SK-N-SH (cell line): ENCODE measurements at regions not wholly inside any gene's neighbourhood (a gene's known extent, or its start where the extent isn't known, plus 50 kb on each side); places are given as distances from the start of the nearest gene placed in this dataset.

Source experiments
- CTCF ChIP-seq: fragments of 200-600 bp; sonication (generic); IDR thresholded peaks from 2 replicates; pipeline ENCODE4 v1.6.1; 2017; ENCODE audit warnings: antibody characterized with exemption, mild to moderate bottlenecking, moderate library complexity
- EP300 ChIP-seq, 2 experiments: IDR thresholded peaks; 2 replicates each; pipeline versions ENCODE4 v1.4.0 to v1.6.1; 2012; ENCODE audit warnings: borderline replicate concordance in 1 of 2, low read depth in 1 of 2, low read length in 1 of 2
- GATA2 ChIP-seq: sonication (generic); formaldehyde crosslinking; IDR thresholded peaks from 2 replicates; pipeline ENCODE4 v1.5.0; 2020; ENCODE audit warnings: mild to moderate bottlenecking, missing genetic modification reagents
- MXI1 ChIP-seq: IDR thresholded peaks from 2 replicates; pipeline ENCODE4 v1.6.1; 2012; ENCODE audit warnings: mild to moderate bottlenecking, low read depth, low read length, improper control_type of control experiment
- TF ChIP-seq, protein P1 (sequence below): IDR thresholded peaks from 2 replicates; pipeline ENCODE4; 2012
- TF ChIP-seq, protein P2 (sequence below): IDR thresholded peaks from 2 replicates; pipeline ENCODE4 v1.6.1; 2012; ENCODE audit warnings: mild to moderate bottlenecking, low read depth, low read length, moderate library complexity

DNA sequence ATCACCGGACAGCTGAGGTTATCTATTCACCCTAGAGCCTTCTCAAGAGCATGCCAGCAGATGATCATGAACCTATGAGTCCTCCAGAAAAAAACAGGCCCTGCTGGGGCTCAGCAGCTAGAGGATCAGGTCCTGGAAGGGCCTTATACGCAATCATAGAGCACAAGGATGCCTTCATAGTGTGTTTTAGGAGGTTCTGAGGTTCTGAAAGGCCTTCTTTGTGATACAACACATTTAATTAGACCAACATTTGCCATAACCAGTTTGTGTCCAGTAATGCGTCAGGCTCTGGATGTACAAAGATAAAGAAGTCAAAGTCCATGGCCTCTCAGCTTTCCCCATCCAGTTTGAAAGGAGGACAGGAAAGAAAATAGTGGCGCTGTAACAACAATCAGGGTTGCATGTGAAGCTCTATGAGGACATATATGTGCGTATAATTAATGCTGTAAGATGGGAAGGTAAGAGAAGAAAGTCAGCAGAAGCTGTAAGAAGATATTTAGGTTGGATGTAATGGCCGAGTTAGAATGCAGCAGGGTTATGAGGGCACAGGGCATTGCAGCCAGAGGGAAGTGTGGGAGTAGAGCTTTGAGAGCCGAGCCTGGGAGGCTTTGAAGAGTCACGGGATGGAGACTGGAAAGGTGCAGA, 302.6 kb upstream of the TBL1XR1 start:
- TF ChIP-seq CTCF (no peak), MXI1 (no peak), GATA2 (CRISPR knock-in tag) (no peak), EP300 (IDR thresholded peaks at IDR 0.05; ENCODE audit: borderline replicate concordance in 1 of 2, low read depth in 1 of 2, low read length in 1 of 2) (no peak)
- TF ChIP-seq, protein P1, sequence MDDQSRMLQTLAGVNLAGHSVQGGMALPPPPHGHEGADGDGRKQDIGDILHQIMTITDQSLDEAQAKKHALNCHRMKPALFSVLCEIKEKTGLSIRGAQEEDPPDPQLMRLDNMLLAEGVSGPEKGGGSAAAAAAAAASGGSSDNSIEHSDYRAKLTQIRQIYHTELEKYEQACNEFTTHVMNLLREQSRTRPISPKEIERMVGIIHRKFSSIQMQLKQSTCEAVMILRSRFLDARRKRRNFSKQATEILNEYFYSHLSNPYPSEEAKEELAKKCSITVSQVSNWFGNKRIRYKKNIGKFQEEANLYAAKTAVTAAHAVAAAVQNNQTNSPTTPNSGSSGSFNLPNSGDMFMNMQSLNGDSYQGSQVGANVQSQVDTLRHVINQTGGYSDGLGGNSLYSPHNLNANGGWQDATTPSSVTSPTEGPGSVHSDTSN: no peak
- TF ChIP-seq, protein P2, sequence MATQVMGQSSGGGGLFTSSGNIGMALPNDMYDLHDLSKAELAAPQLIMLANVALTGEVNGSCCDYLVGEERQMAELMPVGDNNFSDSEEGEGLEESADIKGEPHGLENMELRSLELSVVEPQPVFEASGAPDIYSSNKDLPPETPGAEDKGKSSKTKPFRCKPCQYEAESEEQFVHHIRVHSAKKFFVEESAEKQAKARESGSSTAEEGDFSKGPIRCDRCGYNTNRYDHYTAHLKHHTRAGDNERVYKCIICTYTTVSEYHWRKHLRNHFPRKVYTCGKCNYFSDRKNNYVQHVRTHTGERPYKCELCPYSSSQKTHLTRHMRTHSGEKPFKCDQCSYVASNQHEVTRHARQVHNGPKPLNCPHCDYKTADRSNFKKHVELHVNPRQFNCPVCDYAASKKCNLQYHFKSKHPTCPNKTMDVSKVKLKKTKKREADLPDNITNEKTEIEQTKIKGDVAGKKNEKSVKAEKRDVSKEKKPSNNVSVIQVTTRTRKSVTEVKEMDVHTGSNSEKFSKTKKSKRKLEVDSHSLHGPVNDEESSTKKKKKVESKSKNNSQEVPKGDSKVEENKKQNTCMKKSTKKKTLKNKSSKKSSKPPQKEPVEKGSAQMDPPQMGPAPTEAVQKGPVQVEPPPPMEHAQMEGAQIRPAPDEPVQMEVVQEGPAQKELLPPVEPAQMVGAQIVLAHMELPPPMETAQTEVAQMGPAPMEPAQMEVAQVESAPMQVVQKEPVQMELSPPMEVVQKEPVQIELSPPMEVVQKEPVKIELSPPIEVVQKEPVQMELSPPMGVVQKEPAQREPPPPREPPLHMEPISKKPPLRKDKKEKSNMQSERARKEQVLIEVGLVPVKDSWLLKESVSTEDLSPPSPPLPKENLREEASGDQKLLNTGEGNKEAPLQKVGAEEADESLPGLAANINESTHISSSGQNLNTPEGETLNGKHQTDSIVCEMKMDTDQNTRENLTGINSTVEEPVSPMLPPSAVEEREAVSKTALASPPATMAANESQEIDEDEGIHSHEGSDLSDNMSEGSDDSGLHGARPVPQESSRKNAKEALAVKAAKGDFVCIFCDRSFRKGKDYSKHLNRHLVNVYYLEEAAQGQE: no peak
